B cell (primary cell): ENCODE measurements at regions not wholly inside any gene's neighbourhood (a gene's known extent, or its start where the extent isn't known, plus 50 kb on each side); places are given as distances from the start of the nearest gene placed in this dataset.

Source experiments
- ATAC-seq: fragments of 200-7000 bp; cut with Tn5 transposase; one replicate; pipeline ENCODE4 v1.10.0; 2021; ENCODE audit warnings: low read depth, mild to moderate bottlenecking, moderate number of reproducible peaks, moderate library complexity
- CTCF ChIA-PET: fragments of 350-600 bp; sonication (Branson Sonifier 250); formaldehyde crosslinking; loops from one replicate; lab custom pipeline; 2021; ENCODE audit warnings: antibody characterized with exemption, inconsistent platforms; lab: Charles Lee
- POLR2A ChIA-PET: fragments of 350-600 bp; sonication (Branson Sonifier 250); formaldehyde crosslinking; loops from one replicate; lab custom pipeline; 2021; ENCODE audit warnings: antibody characterized with exemption; lab: Charles Lee
- DNase-seq: peaks from one replicate; pipeline ENCODE4 v3.0.0; 2013
- H2AFZ ChIP-seq: 2 replicates; pipeline ENCODE4 v1.6.1; 2012; ENCODE audit warnings: mild to moderate bottlenecking, low read depth, low read length; ENCODE audit not compliant: insufficient read depth, poor library complexity, severe bottlenecking
- H3K27ac ChIP-seq, 2 donors: 1 replicate in 1 of 2; 2 replicates in 1 of 2; pipeline ENCODE4 v1.5.1; 2012 to 2013; ENCODE audit warnings: low read length in 2 of 2, mild to moderate bottlenecking in 2 of 2, moderate library complexity in 1 of 2
- H3K27me3 ChIP-seq, 4 experiments: fragments of 200-600 bp in 1 of 4; sonication (generic) in 1 of 4; replicated peaks in 1 of 4; 1 replicate in 2 of 4; 2 replicates in 2 of 4; pipeline versions ENCODE4 v1.6.1 to v1.7.0; 2013 to 2016; ENCODE audit warnings: low read length in 3 of 4, mild to moderate bottlenecking in 2 of 4, mixed read lengths in 1 of 4, moderate library complexity in 1 of 4; ENCODE audit not compliant: insufficient read depth in 4 of 4, control insufficient read depth in 3 of 4; ENCODE audit errors: control extremely low read depth in 1 of 4
- H3K36me3 ChIP-seq, 2 experiments: replicated peaks in 1 of 2; 1 replicate in 1 of 2; 2 replicates in 1 of 2; pipeline versions ENCODE4 v1.6.1 to v1.7.1; 2013; ENCODE audit warnings: low read length in 1 of 2; ENCODE audit not compliant: insufficient read depth in 2 of 2, control insufficient read depth in 1 of 2; ENCODE audit errors: control extremely low read depth in 1 of 2, extremely low read depth in 1 of 2
- H3K4me1 ChIP-seq, 2 donors: fragments of 200-600 bp in 1 of 2; sonication (generic) in 1 of 2; 1 replicate in 1 of 2; 2 replicates in 1 of 2; pipeline versions ENCODE4 v1.5.1 to v1.6.1; 2013 to 2017; ENCODE audit warnings: low read length in 2 of 2; ENCODE audit not compliant: control insufficient read depth in 2 of 2, insufficient read depth in 2 of 2
- H3K4me2 ChIP-seq: replicated peaks from 2 replicates; pipeline ENCODE3; 2012; ENCODE audit warnings: mild to moderate bottlenecking, low read depth, low read length; ENCODE audit not compliant: poor library complexity, severe bottlenecking
- H3K4me3 ChIP-seq, 5 experiments: fragments of 200-600 bp in 1 of 5; sonication (generic) in 1 of 5; 1 replicate in 3 of 5; 2 replicates in 2 of 5; pipeline versions ENCODE4 v1.5.1 to v1.7.0; 2011 to 2016; ENCODE audit warnings: low read length in 4 of 5, mild to moderate bottlenecking in 4 of 5, low read depth in 2 of 5, control low read depth in 1 of 5, moderate library complexity in 1 of 5; ENCODE audit not compliant: insufficient read depth in 1 of 5; ENCODE audit errors: control extremely low read depth in 1 of 5, extremely low read depth in 1 of 5
- H3K79me2 ChIP-seq: fragments of 200-600 bp; sonication (generic); one replicate; pipeline ENCODE4 v1.6.0; 2016; ENCODE audit warnings: low read length; ENCODE audit not compliant: control insufficient read depth, insufficient read depth
- H3K9ac ChIP-seq: fragments of 200-600 bp; sonication (generic); 2 replicates; pipeline ENCODE4 v1.6.1; 2017; ENCODE audit warnings: mild to moderate bottlenecking, low read length, moderate library complexity
- H3K9me3 ChIP-seq, 3 donors: one replicate each; pipeline versions ENCODE4 v1.6.1 to v1.7.1; 2013; ENCODE audit warnings: low read length in 2 of 3; ENCODE audit not compliant: control insufficient read depth in 2 of 3, insufficient read depth in 1 of 3; ENCODE audit errors: control extremely low read depth in 1 of 3
- H4K20me1 ChIP-seq: 2 replicates; pipeline ENCODE4 v1.6.0; 2012; ENCODE audit warnings: mild to moderate bottlenecking, low read length; ENCODE audit not compliant: insufficient read depth, control insufficient read depth, poor library complexity, severe bottlenecking
- H3K27ac Mint-ChIP-seq: one replicate; pipeline ENCODE4 v1.8.0; 2021; ENCODE audit warnings: mixed read lengths
- H3K27me3 Mint-ChIP-seq: one replicate; pipeline ENCODE4 v1.8.0; 2021; ENCODE audit warnings: mixed read lengths
- H3K4me1 Mint-ChIP-seq: one replicate; pipeline ENCODE4 v1.8.0; 2021; ENCODE audit warnings: mixed read lengths
- H3K4me3 Mint-ChIP-seq: one replicate; pipeline ENCODE4 v1.8.0; 2021; ENCODE audit warnings: mixed read lengths
- H3K9me3 Mint-ChIP-seq: one replicate; pipeline ENCODE4 v1.8.0; 2022; ENCODE audit warnings: mixed read lengths; ENCODE audit not compliant: insufficient read depth
- CTCF ChIP-seq: fragments of 200-600 bp; IDR thresholded peaks from one replicate; pipeline ENCODE4 v1.8.0; 2022; ENCODE audit warnings: antibody characterized with exemption, mild to moderate bottlenecking
- EZH2 ChIP-seq: IDR thresholded peaks from 2 replicates; pipeline ENCODE4 v1.6.1; 2012; ENCODE audit warnings: borderline replicate concordance, low read depth, mild to moderate bottlenecking, moderate library complexity, low read length; ENCODE audit not compliant: insufficient read depth, poor library complexity, severe bottlenecking
- WGBS: methylation state at CpG from one replicate; pipeline ENCODE4 v1.1.5; 2013; ENCODE audit warnings: missing lambda C conversion rate; ENCODE audit not compliant: insufficient coverage; 5-methylcytosine and 5-hydroxymethylcytosine counted together
- intact Hi-C: fragments of 100-400 bp; cut with micrococcal nuclease; formaldehyde crosslinking; loops from one replicate; pipeline ENCODE4 v1.10.0; 2022

GRCh38 chr12:31224768-31225448 lies 101.0 kb downstream of the SINHCAF start:
- Histone ChIP-seq H3K9ac (no peak overlapping the region), H3K27me3 (no peaks in the 10 kb centered on the region), H3K27ac (no peak overlapping the region), H3K36me3 (no peaks in the 10 kb centered on the region), H3K9me3 (no peaks in the 10 kb centered on the region), H3K4me2 (no peak overlapping the region), H4K20me1 (no peaks in the 10 kb centered on the region), H3K4me1 (no peaks in the 10 kb centered on the region), H3K79me2 (no peaks in the 10 kb centered on the region), H3K4me3 (no peak overlapping the region), H2AFZ (no peak overlapping the region)
- WGBS, result 100% methylated on average over 3 of the region's 6 CpGs
- no peak overlapping the region for H3K27ac Mint-ChIP-seq
- H3K27me3 Mint-ChIP-seq, result peaks cover 8% of the 10 kb centered on the region
- no peaks in the 10 kb centered on the region for H3K4me1 Mint-ChIP-seq
- ChIA-PET CTCF (interaction anchor here (1.0 kb wide), 1 partner anchor 9 kb away, joined by 3 read pairs; no protein-coding TSS in a partner anchor), POLR2A (no interaction called here)
- no peaks in the 10 kb centered on the region for H3K9me3 Mint-ChIP-seq
- H3K4me3 Mint-ChIP-seq, result no peak overlapping the region
- DNase-seq (no peak), ATAC-seq (no peak)
- intact Hi-C loops, result no loop called here
- TF ChIP-seq CTCF, result no peak
- no peak for TF ChIP-seq EZH2

DNA sequence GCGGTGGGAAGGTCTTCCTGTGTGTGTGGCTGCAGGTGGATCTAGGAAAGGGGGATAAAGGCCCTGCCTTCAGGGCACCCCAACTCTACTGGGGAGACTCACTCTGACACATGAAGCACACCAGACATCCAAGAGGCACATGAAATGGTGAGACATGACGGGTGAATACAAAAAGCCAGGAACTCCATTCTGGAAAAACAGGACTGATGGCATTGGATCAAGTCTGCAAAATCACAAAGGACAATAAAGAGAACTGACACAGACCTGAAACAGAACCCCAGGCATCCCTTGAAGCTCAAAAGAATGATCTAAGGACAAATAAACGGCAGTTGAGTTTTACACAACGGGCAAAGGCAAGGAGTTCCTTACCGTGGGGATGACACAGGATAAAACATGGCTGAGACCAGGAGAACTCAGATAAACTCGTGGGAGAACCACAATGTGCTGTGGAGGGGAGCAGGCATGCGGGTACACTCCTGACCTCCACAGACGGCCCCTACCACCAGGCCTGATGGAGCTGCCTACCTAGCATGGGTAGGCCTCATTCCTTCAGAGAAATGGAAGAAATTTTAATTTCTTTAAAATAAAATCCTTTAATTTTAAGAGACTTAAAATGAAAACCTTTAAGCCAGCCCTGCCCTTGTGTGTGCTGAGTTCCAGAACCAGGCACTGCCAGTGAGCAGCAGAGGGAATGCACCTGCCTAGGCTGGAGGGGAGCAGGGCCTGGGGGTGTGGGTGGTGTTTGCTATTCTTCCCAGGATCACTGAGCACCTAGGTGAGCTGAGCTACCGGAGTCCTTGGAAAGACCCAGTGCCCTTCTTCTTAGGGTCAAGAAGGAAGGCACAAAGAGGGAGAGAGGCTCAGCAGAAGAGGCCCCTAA lies 100.1 kb downstream of the SINHCAF start:
- Histone ChIP-seq H4K20me1 (no peaks in the 10 kb centered on the region), H3K4me1 (no peaks in the 10 kb centered on the region), H3K27ac (no peak overlapping the region), H3K9ac (no peak overlapping the region), H3K4me3 (no peak overlapping the region), H3K79me2 (no peaks in the 10 kb centered on the region), H3K4me2 (no peak overlapping the region), H3K36me3 (no peaks in the 10 kb centered on the region), H2AFZ (no peak overlapping the region), H3K9me3 (peaks cover 0 to 2% (median 0%) of the 10 kb centered on the region in 3 donors), H3K27me3 (no peaks in the 10 kb centered on the region)
- Mint-ChIP-seq H3K4me3 (no peak overlapping the region), H3K9me3 (peaks cover under 1% of the 10 kb centered on the region), H3K27ac (no peak overlapping the region), H3K4me1 (no peaks in the 10 kb centered on the region), H3K27me3 (peaks cover 8% of the 10 kb centered on the region)
- DNase-seq (no peak), ATAC-seq (no peak)
- intact Hi-C loops, result no loop called here
- CTCF ChIA-PET, result no interaction called here
- TF ChIP-seq EZH2 (no peak), CTCF (no peak)
- POLR2A ChIA-PET, result no interaction called here
- WGBS, result 91% methylated on average over 7 of the region's 9 CpGs
